Fibroblast of gingiva (primary cell): ENCODE measurements at regions not wholly inside any gene's neighbourhood (a gene's known extent, or its start where the extent isn't known, plus 50 kb on each side); places are given as distances from the start of the nearest gene placed in this dataset.

Experiments
- DNase-seq: peaks from one replicate; pipeline ENCODE4 v3.0.0-alpha.2; 2011; ENCODE audit warnings: low read depth

DNA sequence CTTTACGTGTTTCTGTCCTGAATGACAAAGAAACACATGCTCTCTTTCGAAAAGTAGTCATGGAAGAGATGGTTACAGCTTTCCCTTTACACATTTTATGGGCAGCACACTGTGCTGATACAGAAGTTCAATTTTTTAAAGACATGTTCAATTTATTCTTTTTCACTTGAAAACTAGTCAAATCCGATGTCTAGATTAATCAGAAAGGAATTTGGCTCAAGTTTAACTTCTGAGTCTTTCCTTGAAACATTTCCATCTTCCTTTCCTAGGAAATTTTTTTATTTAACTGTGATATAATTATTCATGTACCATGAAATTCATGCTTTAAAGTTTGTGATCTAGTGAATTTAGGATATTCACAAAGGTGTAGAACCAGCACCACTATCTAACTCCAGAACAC lies 360.1 kb downstream of the TNS3 start:
- no peak for DNase-seq

GRCh38 chr7:47218378-47219176 lies 363.3 kb downstream of the TNS3 start:
- DNase-seq, result peak; percentile 74

DNA sequence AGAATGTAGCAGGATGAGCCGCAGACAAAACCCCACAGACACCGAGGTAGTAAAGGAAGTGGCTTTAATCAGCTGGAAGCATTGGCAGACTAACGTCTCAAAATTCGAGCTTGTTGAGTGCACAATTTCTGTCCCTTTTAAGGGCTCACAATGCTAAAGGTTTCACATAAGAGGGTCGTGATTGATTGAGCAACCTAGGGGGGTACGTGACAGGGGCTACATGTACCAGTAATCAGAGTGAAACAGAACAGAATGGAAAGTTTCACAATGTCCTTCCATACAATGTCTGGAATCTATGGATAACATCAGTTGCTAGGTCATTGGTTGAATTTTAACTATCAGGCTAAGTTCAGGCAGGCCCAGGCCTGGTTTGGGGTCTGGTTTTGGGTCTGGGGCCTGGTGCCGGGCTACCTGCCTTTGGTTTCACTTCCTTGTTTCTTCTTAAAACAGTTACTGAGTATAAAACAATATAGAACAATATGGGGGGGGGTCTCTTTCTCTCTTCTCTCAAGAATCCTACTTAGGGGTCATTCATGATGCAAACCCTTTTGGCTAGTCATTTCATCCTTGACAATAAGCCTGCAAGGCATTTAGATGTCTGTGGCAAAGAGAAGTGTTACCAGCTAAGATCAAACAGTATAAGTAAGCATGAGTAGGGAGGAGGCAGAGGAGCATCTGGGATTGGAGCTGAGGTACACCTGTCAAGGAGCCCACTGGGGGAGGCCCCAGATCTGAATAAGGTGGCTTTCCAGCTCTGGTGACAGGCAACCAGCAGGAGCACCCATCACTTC lies 364.1 kb downstream of the TNS3 start:
- DNase-seq, result no peak

GRCh38 chr7:47217086-47217485 lies 364.8 kb downstream of the TNS3 start:
- DNase-seq, result no peak

DNA sequence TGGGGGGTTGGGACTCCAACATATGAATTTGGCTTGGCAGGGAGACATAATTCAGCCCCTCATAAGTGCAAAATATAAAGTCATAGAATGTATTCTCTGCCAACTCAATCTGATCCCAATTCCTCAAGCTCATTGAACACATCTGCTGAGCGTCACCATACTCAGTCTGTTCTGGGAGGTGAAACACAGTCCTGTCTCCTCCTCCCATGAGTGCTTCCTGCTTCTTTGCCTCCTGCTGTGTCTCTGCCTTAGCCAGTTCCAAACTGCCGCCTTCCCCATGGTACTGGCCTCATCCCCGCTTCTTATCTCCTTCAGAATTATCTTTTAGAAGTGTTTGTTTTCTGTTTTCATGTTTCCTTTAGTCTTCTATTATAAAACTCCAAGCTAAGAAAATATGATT lies 365.5 kb downstream of the TNS3 start:
- DNase-seq, result no peak

DNA sequence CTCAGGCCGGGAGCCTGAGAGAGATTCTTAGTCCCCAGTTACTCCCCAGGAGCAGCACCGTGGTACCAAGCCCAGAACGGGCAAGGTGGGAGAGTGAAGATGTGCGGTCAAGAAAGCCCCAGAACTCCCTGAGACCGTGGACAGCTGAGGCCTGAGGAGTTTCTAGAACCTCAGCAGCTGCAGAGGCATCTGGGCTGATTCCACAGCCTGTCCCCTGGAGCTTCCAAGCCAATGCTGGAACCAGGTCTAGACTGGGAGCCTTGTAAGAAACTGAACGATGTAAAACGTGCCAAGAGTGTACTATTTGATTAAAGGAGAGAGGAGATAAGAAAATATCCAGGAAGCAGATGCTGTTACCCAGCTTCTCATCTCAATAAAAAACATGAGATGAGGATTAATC lies 366.3 kb downstream of the TNS3 start:
- no peak for DNase-seq

DNA sequence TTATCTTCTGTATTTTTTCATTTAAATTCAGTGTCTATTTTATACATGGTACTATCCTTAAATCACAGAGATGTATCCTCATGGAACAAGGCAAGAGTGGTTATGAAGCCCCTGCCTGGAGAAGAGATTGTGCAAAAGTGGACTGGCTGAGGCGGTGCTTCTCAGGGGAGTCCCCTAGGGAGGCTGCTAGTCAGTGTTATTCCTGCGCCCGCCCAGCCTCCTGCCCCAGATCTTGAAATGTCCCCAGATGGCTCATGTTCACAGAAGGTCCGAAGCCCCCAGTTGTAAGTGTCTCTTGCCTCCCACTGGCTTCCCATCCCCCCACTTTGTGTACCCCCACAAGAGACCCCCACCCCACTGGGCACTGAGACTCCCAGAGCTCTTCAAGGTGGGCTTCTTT lies 366.9 kb downstream of the TNS3 start:
- DNase-seq, result no peak

- no peak for DNase-seq
Observed at GRCh38 chr7:47213276-47213675, 368.6 kb downstream of the TNS3 start.

DNA sequence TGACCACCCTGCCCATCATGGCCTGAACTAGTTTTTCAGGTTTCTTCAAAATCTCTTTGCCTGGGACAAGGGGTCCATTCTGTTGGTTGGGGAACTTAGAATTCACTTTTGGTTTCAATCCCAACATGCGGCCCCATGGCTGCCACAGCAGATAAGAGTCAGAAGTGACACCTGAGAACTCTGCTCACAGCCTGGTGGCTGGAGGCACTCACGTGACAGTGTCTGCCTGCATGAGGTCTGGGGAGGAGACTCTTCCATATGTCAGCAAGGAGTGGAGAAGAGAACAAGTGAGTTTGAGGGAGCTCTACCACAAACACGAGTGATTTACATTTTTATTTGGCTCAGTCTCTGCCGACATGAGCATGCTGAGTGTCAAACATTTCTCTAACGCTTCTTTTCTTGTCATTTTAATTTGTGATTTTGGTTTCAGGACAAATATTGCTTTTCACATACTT lies 370.4 kb downstream of the TNS3 start:
- DNase-seq, result no peak

DNA sequence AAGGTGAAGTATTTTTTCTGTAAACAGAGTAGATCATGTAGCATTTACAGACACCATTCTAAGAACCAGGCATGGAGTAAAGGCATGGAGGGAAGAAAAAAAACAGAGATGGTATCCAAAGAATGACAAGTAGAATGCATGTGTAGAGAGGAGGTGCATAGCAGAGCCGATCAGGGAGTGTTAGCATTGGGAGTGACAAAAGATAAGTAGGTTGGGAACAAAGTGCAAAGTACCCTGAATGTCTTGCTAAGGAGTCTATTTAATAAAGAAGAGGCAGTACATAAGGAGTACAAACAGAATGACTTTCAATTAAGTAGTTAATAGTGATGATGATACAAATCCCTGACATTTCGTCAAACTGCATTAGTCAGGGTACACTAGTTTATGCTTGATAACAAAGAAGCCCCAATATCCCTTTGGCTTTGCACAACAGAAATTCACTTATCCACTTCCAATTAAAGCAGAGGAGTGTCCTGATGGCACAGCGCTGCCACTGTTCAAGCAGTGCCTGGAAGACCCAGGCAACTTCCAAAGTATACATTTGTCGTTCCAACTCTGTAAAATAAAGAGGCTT lies 371.5 kb downstream of the TNS3 start:
- no peak for DNase-seq

- no peak for DNase-seq
Observed at GRCh38 chr7:47207956-47208355, 374.0 kb downstream of the TNS3 start.

GRCh38 chr7:47204709-47205108 lies 377.2 kb downstream of the TNS3 start:
- DNase-seq, result no peak

DNA sequence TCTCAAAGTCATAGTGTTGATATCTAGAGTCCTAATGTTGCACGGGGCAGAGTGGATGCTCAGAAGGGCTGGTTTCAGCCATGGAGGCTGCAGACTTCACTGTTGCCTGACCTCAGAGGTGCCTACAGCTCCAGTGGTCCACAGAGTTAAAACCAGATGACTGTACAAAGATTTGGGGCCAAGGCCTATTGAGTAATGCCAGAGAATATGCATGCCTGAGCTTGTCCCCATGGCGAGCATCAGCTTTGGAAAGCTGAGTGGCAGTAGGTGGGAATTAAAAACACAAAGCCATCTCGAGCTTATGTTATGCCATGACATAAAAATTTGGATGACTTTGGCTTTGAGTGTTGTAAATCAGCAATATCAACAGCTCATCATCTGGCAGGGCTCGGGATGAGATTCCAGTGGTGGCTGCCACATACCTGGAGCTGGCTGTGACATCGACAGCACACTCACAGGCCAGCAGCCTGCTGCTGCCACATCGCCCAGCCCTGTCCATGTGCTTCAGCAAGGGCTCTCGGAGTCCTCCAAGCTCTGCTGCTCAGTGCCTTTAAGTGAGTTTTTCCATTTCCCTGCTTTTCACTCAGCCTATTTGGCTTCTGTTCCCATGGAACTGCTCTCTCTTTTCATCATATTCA lies 379.6 kb downstream of the TNS3 start:
- DNase-seq, result no peak

DNA sequence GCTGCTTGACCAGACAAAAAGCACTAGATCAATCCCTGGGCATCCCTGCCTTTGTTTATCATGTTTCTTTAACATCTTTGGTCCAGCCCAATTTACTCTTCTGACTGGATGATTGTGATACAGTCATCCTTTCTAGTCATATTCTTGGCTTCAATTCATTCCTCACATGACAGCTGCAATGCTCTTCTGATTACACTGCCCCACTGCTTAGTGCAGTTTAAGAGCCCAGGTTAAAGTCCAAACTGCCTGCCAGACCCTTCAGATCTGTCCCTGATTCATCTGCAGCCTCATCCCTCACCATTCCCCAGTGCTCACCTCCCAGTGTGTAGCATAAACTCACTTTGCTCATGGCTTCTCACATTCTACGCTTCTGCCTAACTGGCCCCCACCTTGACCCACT lies 383.8 kb downstream of the TNS3 start:
- DNase-seq, result no peak

- no peak for DNase-seq
Observed at GRCh38 chr7:47197486-47197885, 384.4 kb downstream of the TNS3 start.

- DNase-seq, result no peak
Observed at GRCh38 chr7:47196737-47197136, 385.2 kb downstream of the TNS3 start.

DNA sequence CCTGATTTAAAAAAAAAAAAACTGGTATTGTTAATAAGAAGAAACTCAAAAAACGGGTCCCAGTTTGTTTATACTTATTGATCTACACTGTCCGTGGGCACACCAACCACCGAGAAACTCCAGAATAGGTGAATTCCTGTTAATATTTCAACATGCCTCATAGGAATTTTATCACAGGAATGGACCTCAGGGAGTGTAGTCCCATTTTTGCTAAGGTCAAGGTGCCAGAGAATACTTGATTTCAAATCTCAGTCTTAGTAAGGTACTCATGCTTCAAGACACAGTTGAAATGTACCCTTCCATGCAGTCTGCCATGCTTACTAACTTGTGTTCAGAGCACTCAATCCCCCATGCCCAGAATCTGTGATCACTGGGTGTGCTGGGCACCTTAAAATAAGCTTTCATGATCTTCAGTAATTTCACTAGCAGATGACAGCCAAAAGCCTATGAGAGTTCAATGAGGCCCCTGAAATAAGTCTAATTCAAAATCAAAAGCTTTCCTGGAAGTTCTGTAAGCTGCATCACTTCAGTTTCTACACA lies 385.7 kb downstream of the TNS3 start:
- DNase-seq, result no peak

GRCh38 chr7:47195641-47196040 lies 386.3 kb downstream of the TNS3 start:
- no peak for DNase-seq

- no peak for DNase-seq
Observed at GRCh38 chr7:47194516-47195057, 387.3 kb downstream of the TNS3 start.

DNA sequence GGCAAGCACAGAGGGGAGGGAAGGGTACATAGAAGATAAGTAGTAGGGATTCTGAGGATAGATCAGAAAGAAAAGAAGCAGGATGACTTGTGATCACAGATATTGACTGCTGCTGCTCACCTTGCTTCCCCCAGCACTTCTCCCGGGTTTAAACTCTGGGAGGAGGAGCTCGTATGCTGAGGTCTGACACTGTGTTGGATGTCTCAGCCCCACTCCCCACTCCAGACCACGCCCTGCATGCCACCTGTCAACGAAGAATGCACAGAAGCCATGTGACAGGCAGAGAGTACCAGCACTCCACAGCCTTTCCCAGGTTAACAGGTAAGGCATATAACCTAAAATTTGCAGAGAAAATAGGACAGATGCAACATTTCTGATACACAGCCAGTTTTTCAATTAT lies 388.9 kb downstream of the TNS3 start:
- no peak for DNase-seq

GRCh38 chr7:47191876-47192291 lies 390.0 kb downstream of the TNS3 start:
- no peak for DNase-seq

DNA sequence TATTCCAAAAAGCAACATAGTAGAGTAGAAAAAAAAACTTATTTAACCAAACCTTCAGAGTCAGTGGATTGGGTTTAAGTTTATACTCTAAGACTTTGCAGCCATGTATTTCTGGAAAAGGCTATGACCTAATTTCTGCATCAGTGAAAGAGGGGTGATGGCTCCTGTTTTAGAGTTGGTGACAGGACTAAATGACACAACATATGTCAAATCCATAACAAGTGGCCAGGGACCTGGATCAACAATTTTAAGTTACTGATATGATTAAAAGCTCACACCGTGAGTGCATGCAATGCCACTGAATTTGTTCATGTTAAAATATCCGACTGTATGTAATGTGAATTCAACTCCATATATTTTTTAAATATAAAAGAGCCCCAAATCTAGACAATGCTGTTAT lies 390.6 kb downstream of the TNS3 start:
- no peak for DNase-seq
